Fibroblast of skin of abdomen (primary cell): ENCODE measurements at regions not wholly inside any gene's neighbourhood (a gene's known extent, or its start where the extent isn't known, plus 50 kb on each side); places are given as distances from the start of the nearest gene placed in this dataset.

Experiments
- DNase-seq: peaks from one replicate; pipeline ENCODE4 v3.0.0-alpha.2; 2013

DNA sequence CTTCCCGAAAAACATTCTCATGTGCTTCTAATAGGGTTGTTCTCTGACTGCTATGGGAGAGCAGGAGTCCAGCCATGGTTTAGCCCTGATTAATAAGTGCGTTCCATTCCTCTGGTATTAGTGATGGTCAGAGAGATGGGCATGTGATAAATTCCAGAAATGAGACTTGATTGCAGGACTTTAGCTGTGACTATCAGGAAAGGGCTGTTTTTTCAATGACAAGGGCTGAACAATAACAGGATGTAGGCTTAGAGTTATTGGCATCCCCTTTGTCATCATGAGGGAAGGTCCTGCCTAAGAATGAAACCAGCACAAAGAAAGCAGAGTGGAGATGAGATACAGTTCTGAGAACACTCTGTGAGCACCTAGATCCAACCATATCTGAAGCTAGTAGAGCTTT is 494.6 kb downstream of the MIAT start:
- no peak for DNase-seq

DNA sequence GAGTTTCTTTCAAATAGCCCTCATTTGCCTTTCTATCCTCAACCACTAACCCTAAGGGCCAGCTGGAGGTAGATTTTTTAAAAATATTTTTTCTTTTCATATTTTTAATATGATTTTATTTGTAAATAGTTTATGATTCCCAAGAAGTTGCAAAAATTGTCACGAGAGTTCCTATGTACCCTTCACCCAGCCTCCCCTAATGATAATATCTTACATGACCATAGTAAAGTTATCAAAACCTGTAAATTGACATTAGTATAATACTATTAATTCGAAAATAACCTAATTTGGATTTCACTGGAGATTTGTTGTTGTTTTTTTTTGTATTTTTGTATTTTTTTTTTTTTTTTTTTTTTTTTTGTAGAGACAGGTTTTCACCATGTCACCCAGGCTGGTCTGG is 495.5 kb downstream of the MIAT start:
- DNase-seq, result no peak

DNA sequence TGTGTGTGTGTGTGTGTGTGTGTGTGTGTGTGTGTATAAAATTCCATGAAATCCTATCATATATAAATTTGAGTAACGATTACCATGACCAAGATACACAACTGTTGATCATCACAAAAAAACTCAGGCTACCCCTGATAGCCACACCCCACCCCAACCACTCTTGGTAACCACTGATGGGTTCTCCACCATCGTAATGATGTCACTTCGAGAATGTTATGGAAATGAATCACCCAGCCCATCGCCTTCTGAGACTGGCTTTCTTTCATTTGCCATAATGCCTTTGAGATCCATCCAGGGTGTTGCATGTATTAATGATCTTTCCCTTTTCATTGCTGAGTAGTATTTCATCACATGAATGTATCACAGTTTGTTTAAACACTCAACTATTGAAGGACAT is 496.0 kb downstream of the MIAT start:
- no peak for DNase-seq

DNA sequence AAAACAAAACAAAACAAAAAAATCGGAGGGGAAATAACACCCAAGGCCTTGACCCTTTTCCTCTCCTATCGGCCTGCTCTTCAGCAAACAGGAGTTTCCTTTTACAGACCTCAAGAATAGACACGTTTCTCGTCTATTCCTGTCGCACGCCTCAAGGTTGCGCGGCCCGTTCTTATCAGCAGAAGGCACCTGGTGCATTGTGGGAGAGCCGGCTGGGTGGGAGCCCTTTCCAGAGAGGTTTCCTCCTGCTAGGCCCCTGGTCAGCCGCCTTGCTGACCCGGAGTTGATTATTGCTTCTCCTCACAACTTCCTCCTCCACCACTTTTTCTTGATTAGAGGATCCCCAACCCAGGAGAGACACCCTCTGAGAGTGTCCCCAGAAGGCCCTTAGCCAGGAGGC is 497.3 kb downstream of the MIAT start:
- no peak for DNase-seq

DNA sequence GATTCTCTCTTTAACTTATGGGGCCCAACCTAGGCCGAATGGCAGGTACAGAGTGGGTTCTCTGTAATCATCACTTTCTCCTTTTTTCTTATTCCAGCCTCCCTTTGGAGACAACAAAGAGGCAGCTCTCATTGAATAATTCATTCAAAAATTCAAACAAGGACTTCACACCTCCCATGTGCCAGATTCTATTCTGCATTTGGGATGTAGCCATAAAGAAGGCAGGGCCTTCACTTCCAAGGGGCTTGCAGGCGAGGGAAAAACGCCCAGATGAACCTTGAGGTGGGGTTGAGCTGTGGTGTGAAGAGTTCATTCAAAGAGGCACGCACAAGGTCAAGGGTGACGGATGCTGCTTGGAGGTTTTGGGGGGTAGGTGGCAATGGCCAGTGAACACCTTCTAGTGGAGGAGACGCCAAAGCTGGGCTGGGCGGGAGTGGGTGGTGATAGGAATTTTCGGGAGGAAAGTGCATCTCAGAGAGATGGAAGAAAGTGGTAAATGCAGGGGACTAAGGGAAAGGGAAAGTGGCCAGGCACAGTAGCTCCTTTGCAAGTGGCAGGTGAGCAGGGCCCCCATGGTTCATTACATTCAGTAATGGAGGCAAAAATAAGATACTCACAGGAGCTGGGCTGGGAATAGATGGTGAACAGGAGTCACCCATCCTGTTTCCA is 499.6 kb downstream of the MIAT start:
- no peak for DNase-seq

DNA sequence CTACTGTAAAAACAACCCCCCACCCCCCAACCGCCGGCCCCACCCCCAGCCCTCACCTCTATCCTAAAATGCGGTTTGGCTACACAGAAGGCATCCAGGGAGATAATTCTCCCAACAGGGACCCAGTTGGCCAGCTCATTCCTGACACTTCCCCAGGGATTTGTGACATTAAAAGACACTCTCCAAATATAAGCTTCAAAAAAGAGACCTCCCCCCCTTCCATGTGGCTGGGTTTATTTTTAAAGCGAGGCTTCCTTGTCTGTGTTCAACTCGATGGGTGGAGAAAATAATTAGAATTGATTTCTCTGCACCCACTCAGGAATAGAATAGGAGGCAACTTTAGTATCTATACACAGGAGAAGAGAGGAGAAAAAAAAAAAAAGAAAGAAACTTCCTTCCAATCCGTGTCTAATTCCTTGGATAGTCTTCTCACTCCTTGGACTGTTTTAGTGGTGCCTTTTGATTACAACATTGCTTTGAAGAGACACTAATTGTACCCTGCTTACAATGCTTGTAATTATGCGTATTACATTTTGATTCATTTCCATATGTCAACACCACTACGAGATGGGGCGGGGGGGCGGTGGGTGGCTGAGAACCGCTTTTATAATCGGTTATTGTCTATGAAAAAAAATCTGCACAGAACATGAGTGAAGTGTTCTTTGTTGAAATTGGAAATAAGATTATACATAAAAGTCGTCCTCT is 500.4 kb downstream of the MIAT start:
- no peak for DNase-seq

DNA sequence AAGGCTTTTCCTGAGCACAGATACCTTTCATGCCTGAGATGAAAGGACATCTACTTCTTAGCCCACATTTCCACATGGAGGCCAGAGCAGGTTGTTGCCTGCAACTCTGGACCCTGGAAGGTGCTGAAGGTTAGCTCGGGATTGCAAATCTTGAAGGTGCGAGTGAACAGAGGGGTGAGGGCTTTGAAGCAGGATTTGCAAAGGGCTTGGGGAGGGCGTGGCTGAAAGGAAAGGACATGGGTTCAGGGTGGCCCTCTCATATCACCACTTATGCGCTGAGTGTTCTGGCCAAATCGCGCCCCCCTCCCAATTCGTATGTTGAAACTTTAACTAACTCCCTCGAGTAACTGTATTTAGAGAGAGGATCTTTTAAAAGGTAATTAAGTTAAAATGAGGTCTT is 501.6 kb downstream of the MIAT start:
- DNase-seq, result no peak

DNA sequence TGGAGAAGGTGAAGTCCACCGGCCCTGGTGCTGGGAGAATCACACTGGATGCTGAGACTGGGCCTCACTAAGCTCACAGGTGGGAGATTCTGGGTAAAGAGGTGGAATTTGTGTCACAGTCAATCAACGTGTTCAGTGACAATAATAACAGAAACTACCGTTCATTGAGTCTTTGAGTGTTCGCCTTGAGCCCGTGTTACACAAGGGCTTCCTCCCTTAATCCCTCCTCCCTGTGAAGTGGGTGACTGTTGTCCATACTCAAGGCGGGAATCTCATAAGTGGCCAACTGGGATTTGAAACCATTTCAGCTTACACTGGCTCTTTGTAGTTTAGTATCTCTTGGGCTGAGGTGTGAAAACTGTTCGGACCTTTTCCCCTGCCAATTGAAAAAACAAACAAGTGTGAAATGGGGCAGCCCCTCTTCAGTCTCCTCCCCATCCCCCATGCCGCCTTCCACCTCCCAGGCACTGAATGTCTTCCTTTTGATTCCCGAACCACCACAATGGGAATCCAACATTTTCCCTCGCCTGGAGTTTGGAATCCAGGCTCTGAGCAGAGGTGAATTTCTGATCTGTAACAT is 502.4 kb downstream of the MIAT start:
- DNase-seq, result no peak

DNA sequence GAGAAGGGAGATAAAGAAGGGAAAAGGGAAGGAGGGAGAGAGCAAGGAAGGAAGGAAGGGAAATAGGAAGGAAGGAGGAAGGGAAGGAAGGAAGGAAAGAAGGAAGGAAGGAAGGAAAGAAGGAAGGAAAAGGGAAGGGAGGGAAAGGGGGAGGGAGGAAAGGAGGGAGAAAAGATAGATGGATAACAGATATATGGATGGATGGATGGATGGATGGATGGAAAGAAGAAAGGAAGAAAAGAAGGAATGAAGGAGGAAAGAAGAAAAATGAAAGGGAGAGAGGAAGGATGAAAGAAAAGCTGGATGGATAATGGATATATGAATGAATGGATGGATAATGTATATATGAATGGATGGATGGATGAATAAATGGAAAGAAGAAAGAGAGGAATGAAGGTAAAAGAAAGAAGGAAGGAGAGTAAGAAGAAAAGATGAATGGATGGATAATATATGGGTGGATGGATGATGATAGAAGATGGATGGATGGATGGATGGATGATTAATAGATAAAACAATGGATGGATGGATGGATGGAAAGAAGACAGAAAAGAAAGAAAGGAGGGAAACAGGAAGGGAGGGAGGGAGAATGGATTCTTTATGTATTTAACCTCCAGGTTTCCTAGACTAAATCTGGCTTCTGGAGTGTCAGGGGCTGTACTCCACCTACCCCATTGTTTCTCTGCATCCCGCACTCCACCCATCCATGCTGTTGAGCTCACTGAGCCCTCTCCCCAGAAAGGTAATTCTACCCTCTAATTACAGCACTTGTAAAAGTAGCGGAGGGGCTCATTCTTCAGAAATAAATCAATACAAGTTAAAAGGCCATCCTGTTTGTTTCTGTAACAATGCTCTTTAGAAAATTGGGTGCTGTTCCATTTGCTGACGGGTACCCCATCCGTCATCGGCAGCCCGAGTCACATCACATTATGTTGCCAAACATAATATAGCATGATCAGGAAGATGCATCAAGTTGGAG is 506.1 kb downstream of the MIAT start:
- DNase-seq, result no peak

DNA sequence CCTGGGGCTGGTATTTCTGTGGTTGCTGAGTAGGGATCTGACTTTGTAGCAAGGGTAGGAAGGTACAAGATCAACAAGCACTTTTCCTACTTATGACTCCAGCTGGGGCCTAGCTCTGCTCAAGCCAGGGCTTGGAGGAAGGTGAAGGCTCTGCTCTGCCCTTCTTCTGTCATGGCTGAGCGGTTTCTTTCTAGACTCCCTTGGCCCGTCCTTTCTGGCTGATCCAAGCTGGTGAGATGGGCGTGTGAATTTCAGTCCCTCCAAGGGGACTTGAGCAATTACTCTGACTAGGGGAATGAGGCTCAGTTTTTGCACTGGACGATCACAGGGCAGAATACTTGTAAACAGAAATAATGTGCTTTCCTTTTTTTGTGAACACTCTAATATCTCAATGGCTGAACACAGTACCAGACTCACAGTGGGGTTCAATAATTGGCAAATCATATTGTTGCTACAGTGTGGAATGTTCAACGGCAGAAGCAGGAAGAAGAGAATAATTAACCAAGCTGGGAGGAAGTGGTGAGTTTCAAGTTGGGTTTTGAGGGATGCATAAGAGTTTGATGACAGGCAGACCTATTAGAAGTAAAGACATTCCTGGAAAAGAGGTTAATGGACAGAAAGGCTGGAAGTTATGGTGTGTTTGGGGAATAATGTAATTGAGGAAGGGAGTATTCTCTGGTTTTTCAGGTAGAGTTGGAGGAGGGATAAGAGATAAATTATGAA is 507.6 kb downstream of the MIAT start:
- DNase-seq, result no peak

DNA sequence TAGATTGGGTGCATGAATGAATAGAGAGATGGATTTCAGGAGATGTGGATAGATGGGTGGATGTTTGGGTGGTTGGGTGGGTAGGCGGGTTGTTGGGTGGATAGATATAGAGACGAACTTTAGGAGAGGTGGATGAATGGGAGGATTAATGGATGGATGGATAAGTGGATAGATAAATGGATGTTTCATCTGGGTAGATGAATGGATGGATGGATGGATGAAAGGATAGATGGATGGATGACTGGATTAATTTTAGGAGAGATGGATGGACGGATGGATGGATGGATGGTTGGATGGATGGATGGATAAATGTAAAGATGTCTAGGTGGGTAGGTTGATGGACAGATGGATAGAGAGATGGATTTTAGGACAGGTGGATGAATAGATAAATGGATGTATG is 511.3 kb downstream of the MIAT start:
- DNase-seq, result no peak

DNA sequence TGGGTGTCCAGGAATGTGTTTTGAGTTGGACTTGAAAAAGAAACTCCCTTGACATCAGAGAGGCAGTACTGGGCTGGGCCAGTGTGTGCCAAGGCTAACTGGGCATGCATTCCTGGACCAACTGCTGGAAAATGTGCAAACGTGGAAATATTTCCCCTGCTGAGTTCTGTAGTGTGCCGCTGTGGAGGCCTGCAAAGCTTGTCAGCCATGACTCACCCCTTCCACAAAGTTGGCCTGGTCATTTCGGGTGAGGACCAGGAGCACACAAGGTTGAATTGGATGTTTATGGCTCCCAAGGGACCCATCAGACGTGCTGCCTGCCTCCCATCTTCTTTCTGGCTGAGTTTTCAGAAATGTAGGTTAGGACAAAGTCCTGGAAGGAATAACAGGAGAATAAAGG is 513.1 kb downstream of the MIAT start:
- DNase-seq, result peak; percentile 92

DNA sequence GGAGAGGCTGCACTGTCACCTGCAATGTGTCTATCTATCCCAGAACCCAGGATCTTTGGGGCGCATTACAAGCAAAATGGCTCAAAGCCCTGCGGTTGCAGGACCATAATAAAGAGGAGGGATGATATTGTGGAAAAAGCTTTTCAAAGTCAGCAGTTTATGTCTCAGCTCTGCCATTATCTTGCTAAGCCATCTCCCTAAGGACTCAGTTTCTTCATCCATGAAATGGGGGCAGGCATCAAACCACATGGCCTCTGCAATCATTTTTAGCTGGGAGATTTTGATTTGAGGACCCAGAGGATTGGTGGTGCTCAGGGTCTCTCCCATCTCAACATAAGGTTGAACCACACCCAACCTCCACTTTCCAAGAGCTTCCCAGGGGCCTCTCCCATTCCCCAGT is 513.8 kb downstream of the MIAT start:
- DNase-seq, result no peak

DNA sequence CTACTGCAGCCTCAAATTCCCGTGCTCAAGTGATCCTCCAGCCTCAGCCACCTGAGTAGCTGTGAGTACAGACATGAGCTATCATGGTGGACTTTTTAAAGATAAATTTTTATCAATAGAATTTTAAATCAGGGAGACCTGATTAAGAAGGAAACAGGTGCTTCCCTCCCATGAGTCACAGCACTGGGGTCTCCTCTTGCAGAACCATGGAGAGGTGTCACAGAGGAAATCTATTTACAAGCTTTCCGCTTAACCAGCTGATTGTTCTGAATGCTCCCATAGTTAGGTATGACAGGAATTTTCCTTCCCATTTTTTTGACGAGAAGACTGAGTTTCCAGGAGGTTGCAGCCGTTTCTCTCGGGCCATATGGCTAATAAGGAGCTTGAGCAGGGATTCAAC is 516.1 kb downstream of the MIAT start:
- no peak for DNase-seq

DNA sequence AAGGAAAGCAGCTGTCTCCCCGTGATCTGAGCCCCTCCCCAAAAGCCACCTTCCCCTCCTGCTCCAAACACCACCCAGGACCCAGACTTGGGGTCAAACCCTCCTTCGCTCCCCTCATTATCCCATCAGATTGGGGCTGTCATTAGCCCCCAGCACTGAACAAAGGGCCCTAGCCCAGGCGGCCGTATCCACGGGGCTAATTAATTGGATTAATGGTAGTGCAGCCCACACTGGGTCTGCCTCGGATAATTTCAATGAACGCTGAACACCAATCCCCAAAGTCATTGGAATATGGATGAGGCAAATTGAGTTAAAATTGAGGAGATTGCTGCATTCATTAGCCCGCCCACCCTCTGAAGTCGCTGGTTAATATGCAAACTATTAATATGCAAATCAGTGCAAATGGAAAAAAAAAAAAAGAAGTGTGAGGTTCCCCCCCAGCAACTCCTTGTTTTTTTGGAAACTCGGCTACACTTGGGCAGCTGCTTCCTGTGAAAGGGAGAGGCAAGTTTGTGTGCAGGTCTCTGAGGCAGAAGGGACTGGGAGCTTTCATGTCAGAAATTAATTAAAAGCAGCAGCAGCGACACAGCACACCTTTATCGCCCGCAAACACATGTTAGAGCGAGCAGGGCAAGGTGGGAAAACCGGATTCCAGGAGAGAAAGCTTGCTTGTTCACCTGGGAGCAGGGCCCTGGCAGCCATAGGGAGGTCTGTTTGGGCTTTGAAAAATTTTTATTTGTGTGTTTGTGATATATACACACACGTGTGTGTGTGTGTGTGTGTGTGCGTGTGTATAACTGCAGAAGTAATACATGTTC is 517.8 kb downstream of the MIAT start:
- no peak for DNase-seq

DNA sequence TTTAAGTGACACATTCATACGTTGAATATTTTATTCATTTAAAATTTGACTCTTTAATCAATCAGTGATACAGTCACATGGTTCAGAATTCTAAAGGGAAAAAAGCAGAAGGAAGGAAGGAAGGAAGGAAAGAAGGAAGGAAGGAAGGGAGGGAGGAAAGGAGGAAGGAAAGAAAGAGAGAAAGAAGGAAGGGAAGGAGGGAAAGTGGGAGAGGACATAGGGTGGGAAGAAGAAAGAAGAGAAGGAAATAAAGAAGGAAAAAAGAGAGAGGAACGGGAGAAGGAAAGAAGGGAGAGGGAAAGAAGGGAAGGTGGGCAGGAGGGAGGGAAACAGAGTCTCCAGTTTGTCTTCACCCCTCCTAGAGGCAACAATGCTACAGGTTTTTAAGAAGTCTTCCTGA is 518.6 kb downstream of the MIAT start:
- no peak for DNase-seq

DNA sequence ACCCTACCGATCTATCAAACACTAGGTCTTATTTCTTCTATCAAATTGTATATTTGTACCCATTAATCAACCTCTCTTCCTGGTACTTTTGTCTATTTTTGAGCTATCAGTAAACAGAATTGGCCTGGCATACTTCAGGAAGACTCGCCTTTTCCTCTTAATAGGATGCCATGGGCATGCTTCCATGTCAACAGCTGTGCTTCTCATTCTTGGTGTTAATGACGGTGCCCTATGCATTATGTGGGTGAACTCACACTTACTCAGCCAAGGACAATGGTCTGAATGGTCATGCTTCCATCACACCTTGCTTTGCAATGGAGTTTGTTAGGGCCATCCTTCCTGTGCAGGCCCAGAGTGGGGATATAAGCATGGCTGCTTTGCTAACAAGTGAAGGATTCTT is 521.8 kb downstream of the MIAT start:
- DNase-seq, result no peak

DNA sequence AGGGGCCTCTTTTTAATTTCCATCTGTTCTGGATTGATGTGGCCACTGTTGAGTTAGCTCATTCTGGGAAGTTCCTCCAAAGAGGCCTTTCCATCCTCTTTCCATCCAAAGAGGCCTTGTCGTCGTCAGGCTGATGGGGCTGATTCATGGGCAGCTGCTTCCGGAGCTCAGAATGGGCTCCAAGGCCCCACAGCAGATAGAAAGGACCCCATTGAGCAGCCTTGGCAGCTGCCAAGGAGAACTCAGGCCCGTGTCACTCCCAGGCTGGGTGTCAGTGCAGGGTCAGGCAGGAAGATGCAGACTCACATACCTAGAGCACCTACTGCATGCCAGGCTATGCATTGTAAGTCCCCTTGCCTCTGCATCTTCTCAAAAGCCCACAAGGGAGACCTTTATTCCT is 524.1 kb downstream of the MIAT start:
- no peak for DNase-seq

DNA sequence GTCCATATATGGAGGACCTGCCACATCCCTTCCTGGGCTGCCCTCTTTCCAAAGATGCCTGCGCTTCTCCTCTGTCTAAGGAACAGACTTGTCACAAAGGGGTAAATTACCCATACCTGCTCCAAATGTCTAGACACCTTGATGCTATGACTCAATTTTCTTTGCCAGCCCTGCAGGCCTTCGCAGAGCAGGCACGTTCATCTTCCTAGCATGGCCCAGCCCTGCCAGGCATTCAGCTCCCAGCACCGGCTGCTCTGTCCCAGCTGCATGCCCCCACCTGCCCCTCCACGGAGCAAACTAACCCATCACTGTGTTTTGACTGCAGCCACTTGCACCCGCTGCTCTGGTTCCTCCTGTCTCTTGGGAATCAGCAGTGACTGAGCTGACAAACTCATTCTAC is 526.1 kb downstream of the MIAT start:
- no peak for DNase-seq

DNA sequence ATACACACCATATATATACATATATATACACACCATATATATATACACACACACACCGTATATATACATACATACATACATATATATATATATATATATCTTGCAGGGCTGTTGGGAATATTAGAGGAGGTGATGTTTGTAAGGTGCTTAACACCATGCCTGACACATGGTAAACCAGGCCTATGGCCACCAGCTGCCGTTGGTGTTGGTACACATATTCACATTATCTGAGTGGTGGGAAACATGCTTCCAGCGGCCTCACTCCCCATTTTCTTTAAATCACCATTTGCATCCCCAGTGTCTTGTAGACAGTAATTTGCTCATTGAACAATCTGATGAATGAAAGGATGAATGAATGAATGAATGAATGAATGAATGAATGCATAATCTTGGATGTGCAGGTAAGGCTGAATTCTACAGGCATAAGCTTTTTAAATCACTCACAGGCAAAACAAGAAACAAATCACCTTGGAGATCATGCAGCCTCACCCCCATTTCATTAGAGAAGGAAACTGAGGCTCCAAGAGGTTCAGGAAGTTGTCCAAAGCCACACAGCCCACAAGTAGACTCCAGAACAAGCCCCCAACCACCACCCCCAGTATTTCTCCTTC is 527.8 kb downstream of the MIAT start:
- DNase-seq, result no peak

DNA sequence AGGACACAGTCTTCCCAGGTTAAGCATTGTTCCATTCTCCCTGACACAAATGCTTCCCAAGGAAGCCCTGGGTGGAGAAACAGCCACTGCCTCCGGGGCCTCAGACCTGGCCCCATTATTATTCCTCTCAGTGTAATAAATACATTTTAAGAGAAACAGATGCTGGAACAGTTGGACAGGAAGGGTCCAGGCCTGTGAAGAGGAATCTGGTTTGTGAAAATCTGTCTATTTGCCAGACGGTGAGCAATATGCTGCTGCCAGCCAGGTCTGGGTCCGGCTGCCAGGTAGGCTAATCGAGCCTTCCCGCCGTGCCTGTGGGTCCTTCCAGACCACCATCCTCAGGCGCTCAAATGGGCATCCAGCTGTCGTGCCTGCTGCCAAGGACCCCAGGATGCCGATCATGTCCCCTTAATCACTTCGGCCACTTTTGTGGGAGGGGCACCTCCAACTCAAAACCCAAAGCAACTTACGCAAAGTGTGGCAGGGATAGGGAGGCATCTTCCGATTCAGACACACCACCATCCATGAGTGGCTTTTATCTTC is 528.4 kb downstream of the MIAT start:
- no peak for DNase-seq
